ENCODE measurements at regions not wholly inside any gene's neighbourhood (a gene's known extent, or its start where the extent isn't known, plus 50 kb on each side); places are given as distances from the start of the nearest gene placed in this dataset.

GRCh38 chr3:76561494-76562236 is 478.2 kb upstream of the ROBO2 start:
- no peak for TF ChIP-seq SPI1 (IDR thresholded peaks at IDR 0.05; ENCODE audit: borderline replicate concordance, low read depth)
- no peak for TF ChIP-seq CTCF (IDR thresholded peaks at IDR 0.05; ENCODE audit: insufficient read depth, low read length)
- no peak for TF ChIP-seq POLR2AphosphoS5 (IDR thresholded peaks at IDR 0.05; ENCODE audit: low read depth)

Measured in HL-60 (cell line).